ENCODE measurements at regions not wholly inside any gene's neighbourhood (a gene's known extent, or its start where the extent isn't known, plus 50 kb on each side); places are given as distances from the start of the nearest gene placed in this dataset.

- TF ChIP-seq, protein P1, sequence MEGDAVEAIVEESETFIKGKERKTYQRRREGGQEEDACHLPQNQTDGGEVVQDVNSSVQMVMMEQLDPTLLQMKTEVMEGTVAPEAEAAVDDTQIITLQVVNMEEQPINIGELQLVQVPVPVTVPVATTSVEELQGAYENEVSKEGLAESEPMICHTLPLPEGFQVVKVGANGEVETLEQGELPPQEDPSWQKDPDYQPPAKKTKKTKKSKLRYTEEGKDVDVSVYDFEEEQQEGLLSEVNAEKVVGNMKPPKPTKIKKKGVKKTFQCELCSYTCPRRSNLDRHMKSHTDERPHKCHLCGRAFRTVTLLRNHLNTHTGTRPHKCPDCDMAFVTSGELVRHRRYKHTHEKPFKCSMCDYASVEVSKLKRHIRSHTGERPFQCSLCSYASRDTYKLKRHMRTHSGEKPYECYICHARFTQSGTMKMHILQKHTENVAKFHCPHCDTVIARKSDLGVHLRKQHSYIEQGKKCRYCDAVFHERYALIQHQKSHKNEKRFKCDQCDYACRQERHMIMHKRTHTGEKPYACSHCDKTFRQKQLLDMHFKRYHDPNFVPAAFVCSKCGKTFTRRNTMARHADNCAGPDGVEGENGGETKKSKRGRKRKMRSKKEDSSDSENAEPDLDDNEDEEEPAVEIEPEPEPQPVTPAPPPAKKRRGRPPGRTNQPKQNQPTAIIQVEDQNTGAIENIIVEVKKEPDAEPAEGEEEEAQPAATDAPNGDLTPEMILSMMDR (IDR thresholded peaks at IDR 0.05) = no peak
- no peak for TF ChIP-seq POLR2A (IDR thresholded peaks at IDR 0.05)
Measured at GRCh38 chr7:25459057-25459456, 230.8 kb upstream of the NPVF start.
